B cell (primary cell): ENCODE measurements at regions not wholly inside any gene's neighbourhood (a gene's known extent, or its start where the extent isn't known, plus 50 kb on each side); places are given as distances from the start of the nearest gene placed in this dataset.

ENCODE experiments used
- ATAC-seq: fragments of 200-7000 bp; cut with Tn5 transposase; one replicate; pipeline ENCODE4 v1.10.0; 2021; ENCODE audit warnings: low read depth, mild to moderate bottlenecking, moderate number of reproducible peaks, moderate library complexity
- CTCF ChIA-PET: fragments of 350-600 bp; sonication (Branson Sonifier 250); formaldehyde crosslinking; loops from one replicate; lab custom pipeline; 2021; ENCODE audit warnings: antibody characterized with exemption, inconsistent platforms; lab: Charles Lee
- POLR2A ChIA-PET: fragments of 350-600 bp; sonication (Branson Sonifier 250); formaldehyde crosslinking; loops from one replicate; lab custom pipeline; 2021; ENCODE audit warnings: antibody characterized with exemption; lab: Charles Lee
- DNase-seq: peaks from one replicate; pipeline ENCODE4 v3.0.0; 2013
- H2AFZ ChIP-seq: 2 replicates; pipeline ENCODE4 v1.6.1; 2012; ENCODE audit warnings: mild to moderate bottlenecking, low read depth, low read length; ENCODE audit not compliant: insufficient read depth, poor library complexity, severe bottlenecking
- H3K27ac ChIP-seq, 2 donors: 1 replicate in 1 of 2; 2 replicates in 1 of 2; pipeline ENCODE4 v1.5.1; 2012 to 2013; ENCODE audit warnings: low read length in 2 of 2, mild to moderate bottlenecking in 2 of 2, moderate library complexity in 1 of 2
- H3K27me3 ChIP-seq, 4 experiments: fragments of 200-600 bp in 1 of 4; sonication (generic) in 1 of 4; replicated peaks in 1 of 4; 1 replicate in 2 of 4; 2 replicates in 2 of 4; pipeline versions ENCODE4 v1.6.1 to v1.7.0; 2013 to 2016; ENCODE audit warnings: low read length in 3 of 4, mild to moderate bottlenecking in 2 of 4, mixed read lengths in 1 of 4, moderate library complexity in 1 of 4; ENCODE audit not compliant: insufficient read depth in 4 of 4, control insufficient read depth in 3 of 4; ENCODE audit errors: control extremely low read depth in 1 of 4
- H3K36me3 ChIP-seq, 2 experiments: replicated peaks in 1 of 2; 1 replicate in 1 of 2; 2 replicates in 1 of 2; pipeline versions ENCODE4 v1.6.1 to v1.7.1; 2013; ENCODE audit warnings: low read length in 1 of 2; ENCODE audit not compliant: insufficient read depth in 2 of 2, control insufficient read depth in 1 of 2; ENCODE audit errors: control extremely low read depth in 1 of 2, extremely low read depth in 1 of 2
- H3K4me1 ChIP-seq, 2 donors: fragments of 200-600 bp in 1 of 2; sonication (generic) in 1 of 2; 1 replicate in 1 of 2; 2 replicates in 1 of 2; pipeline versions ENCODE4 v1.5.1 to v1.6.1; 2013 to 2017; ENCODE audit warnings: low read length in 2 of 2; ENCODE audit not compliant: control insufficient read depth in 2 of 2, insufficient read depth in 2 of 2
- H3K4me2 ChIP-seq: replicated peaks from 2 replicates; pipeline ENCODE3; 2012; ENCODE audit warnings: mild to moderate bottlenecking, low read depth, low read length; ENCODE audit not compliant: poor library complexity, severe bottlenecking
- H3K4me3 ChIP-seq, 5 experiments: fragments of 200-600 bp in 1 of 5; sonication (generic) in 1 of 5; 1 replicate in 3 of 5; 2 replicates in 2 of 5; pipeline versions ENCODE4 v1.5.1 to v1.7.0; 2011 to 2016; ENCODE audit warnings: low read length in 4 of 5, mild to moderate bottlenecking in 4 of 5, low read depth in 2 of 5, control low read depth in 1 of 5, moderate library complexity in 1 of 5; ENCODE audit not compliant: insufficient read depth in 1 of 5; ENCODE audit errors: control extremely low read depth in 1 of 5, extremely low read depth in 1 of 5
- H3K79me2 ChIP-seq: fragments of 200-600 bp; sonication (generic); one replicate; pipeline ENCODE4 v1.6.0; 2016; ENCODE audit warnings: low read length; ENCODE audit not compliant: control insufficient read depth, insufficient read depth
- H3K9ac ChIP-seq: fragments of 200-600 bp; sonication (generic); 2 replicates; pipeline ENCODE4 v1.6.1; 2017; ENCODE audit warnings: mild to moderate bottlenecking, low read length, moderate library complexity
- H3K9me3 ChIP-seq, 3 donors: one replicate each; pipeline versions ENCODE4 v1.6.1 to v1.7.1; 2013; ENCODE audit warnings: low read length in 2 of 3; ENCODE audit not compliant: control insufficient read depth in 2 of 3, insufficient read depth in 1 of 3; ENCODE audit errors: control extremely low read depth in 1 of 3
- H4K20me1 ChIP-seq: 2 replicates; pipeline ENCODE4 v1.6.0; 2012; ENCODE audit warnings: mild to moderate bottlenecking, low read length; ENCODE audit not compliant: insufficient read depth, control insufficient read depth, poor library complexity, severe bottlenecking
- H3K27ac Mint-ChIP-seq: one replicate; pipeline ENCODE4 v1.8.0; 2021; ENCODE audit warnings: mixed read lengths
- H3K27me3 Mint-ChIP-seq: one replicate; pipeline ENCODE4 v1.8.0; 2021; ENCODE audit warnings: mixed read lengths
- H3K4me1 Mint-ChIP-seq: one replicate; pipeline ENCODE4 v1.8.0; 2021; ENCODE audit warnings: mixed read lengths
- H3K4me3 Mint-ChIP-seq: one replicate; pipeline ENCODE4 v1.8.0; 2021; ENCODE audit warnings: mixed read lengths
- H3K9me3 Mint-ChIP-seq: one replicate; pipeline ENCODE4 v1.8.0; 2022; ENCODE audit warnings: mixed read lengths; ENCODE audit not compliant: insufficient read depth
- CTCF ChIP-seq: fragments of 200-600 bp; IDR thresholded peaks from one replicate; pipeline ENCODE4 v1.8.0; 2022; ENCODE audit warnings: antibody characterized with exemption, mild to moderate bottlenecking
- EZH2 ChIP-seq: IDR thresholded peaks from 2 replicates; pipeline ENCODE4 v1.6.1; 2012; ENCODE audit warnings: borderline replicate concordance, low read depth, mild to moderate bottlenecking, moderate library complexity, low read length; ENCODE audit not compliant: insufficient read depth, poor library complexity, severe bottlenecking
- WGBS: methylation state at CpG from one replicate; pipeline ENCODE4 v1.1.5; 2013; ENCODE audit warnings: missing lambda C conversion rate; ENCODE audit not compliant: insufficient coverage; 5-methylcytosine and 5-hydroxymethylcytosine counted together
- intact Hi-C: fragments of 100-400 bp; cut with micrococcal nuclease; formaldehyde crosslinking; loops from one replicate; pipeline ENCODE4 v1.10.0; 2022

- Mint-ChIP-seq H3K4me1 (no peaks in the 10 kb centered on the region), H3K9me3 (no peaks in the 10 kb centered on the region), H3K27ac (no peak overlapping the region), H3K4me3 (no peak overlapping the region), H3K27me3 (peaks cover 5% of the 10 kb centered on the region)
- ChIA-PET POLR2A (no interaction called here), CTCF (no interaction called here)
- no peak overlapping the region for H3K9ac ChIP-seq
- no peaks in the 10 kb centered on the region for H3K36me3 ChIP-seq
- ATAC-seq (no peak), DNase-seq (no peak)
- no peak overlapping the region for H3K27ac ChIP-seq
- H3K4me1 ChIP-seq, result no peaks in the 10 kb centered on the region
- no peak for TF ChIP-seq EZH2
- TF ChIP-seq CTCF, result no peak
- H3K27me3 ChIP-seq, result peaks cover 0 to 1% (median 0%) of the 10 kb centered on the region in 4 experiments
- H4K20me1 ChIP-seq, result no peaks in the 10 kb centered on the region
- H3K79me2 ChIP-seq, result no peaks in the 10 kb centered on the region
- H3K9me3 ChIP-seq, result no peaks in the 10 kb centered on the region
- H3K4me2 ChIP-seq, result no peak overlapping the region
- intact Hi-C loops, result no loop called here
- no peak overlapping the region for H3K4me3 ChIP-seq
- no peak overlapping the region for H2AFZ ChIP-seq
Measured at GRCh38 chr9:79143211-79143610, 428.6 kb upstream of the TLE4 start.

GRCh38 chr9:79145442-79145841, 426.3 kb upstream of the TLE4 start:
- H3K27me3 ChIP-seq, result peaks cover 0 to 4% (median 0%) of the 10 kb centered on the region in 4 experiments
- H3K9ac ChIP-seq, result no peak overlapping the region
- H3K27ac ChIP-seq, result no peak overlapping the region
- TF ChIP-seq CTCF, result no peak
- TF ChIP-seq EZH2, result no peak
- intact Hi-C loops, result no loop called here
- no peak for ATAC-seq
- no CpG with 5 or more reads among the region's 6 CpGs for WGBS
- Mint-ChIP-seq H3K27ac (no peak overlapping the region), H3K9me3 (no peaks in the 10 kb centered on the region), H3K4me1 (no peaks in the 10 kb centered on the region), H3K4me3 (no peak overlapping the region), H3K27me3 (peaks cover 5% of the 10 kb centered on the region)
- H3K79me2 ChIP-seq, result no peaks in the 10 kb centered on the region
- H3K36me3 ChIP-seq, result no peaks in the 10 kb centered on the region
- no peaks in the 10 kb centered on the region for H4K20me1 ChIP-seq
- ChIA-PET POLR2A (no interaction called here), CTCF (no interaction called here)
- H2AFZ ChIP-seq, result no peak overlapping the region
- DNase-seq, result no peak
- H3K4me1 ChIP-seq, result no peaks in the 10 kb centered on the region
- H3K9me3 ChIP-seq, result no peaks in the 10 kb centered on the region
- H3K4me2 ChIP-seq, result no peak overlapping the region
- no peak overlapping the region for H3K4me3 ChIP-seq
